ENCODE measurements at regions not wholly inside any gene's neighbourhood (a gene's known extent, or its start where the extent isn't known, plus 50 kb on each side); places are given as distances from the start of the nearest gene placed in this dataset.

DNA sequence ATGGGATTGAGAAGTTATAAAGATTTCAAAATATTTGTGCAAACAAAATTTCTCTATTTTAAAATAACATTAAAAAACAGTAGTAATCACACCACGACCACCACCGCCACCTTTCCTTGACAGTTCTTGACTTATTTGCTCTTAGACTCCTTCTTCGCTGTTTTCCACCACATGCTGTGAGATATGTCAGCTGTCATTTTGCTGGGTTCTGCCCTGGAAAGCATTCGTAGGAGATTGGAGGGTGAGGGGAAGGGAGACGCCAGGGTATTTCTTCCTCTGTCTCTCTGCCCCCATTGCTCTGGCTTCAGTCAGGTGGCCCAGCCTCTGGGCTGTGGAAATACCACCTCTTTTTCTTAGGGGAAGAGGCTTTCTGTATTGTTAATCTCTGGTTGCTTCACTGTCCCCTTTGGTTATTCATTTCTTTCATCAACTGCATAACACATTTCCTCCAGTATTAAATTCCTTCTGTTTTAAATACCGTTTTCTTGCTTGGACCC lies 186.2 kb downstream of the NEDD1 start:
- no peak overlapping the region for H3K27ac ChIP-seq (ENCODE audit: low read depth, low read length)
- no peaks in the 10 kb centered on the region for H3K27me3 ChIP-seq (ENCODE audit: insufficient read depth, low read length)
- peaks cover 16% of the 10 kb centered on the region; the same call in 1 of the 2 replicates for H3K4me1 ChIP-seq (ENCODE audit: insufficient read depth, low read length)
- 83% methylated on average over 6 of the region's 6 CpGs for WGBS
- H3K9me3 ChIP-seq (ENCODE audit: insufficient read depth, low read depth, low read length), result no peaks in the 10 kb centered on the region
- H3K4me3 ChIP-seq (ENCODE audit: low read length), result no peak overlapping the region
- H3K36me3 ChIP-seq (ENCODE audit: insufficient read depth, low read length), result no peaks in the 10 kb centered on the region
- H3K9ac ChIP-seq (ENCODE audit: low read depth, low read length), result no peak overlapping the region

- peaks cover 6% of the 10 kb centered on the region; the same call in 1 of the 2 replicates for H3K9me3 ChIP-seq (ENCODE audit: insufficient read depth, low read depth, low read length)
- no peaks in the 10 kb centered on the region for H3K36me3 ChIP-seq (ENCODE audit: insufficient read depth, low read length)
- H3K27ac ChIP-seq (ENCODE audit: low read depth, low read length), result no peak overlapping the region
- no peak overlapping the region for H3K9ac ChIP-seq (ENCODE audit: low read depth, low read length)
- WGBS, result 66% methylated on average over 1 of the region's 1 CpG
- H3K27me3 ChIP-seq (ENCODE audit: insufficient read depth, low read length), result no peaks in the 10 kb centered on the region
- no peak overlapping the region for H3K4me3 ChIP-seq (ENCODE audit: low read length)
- H3K4me1 ChIP-seq (ENCODE audit: insufficient read depth, low read length), result peaks cover 16% of the 10 kb centered on the region; the same call in 1 of the 2 replicates
Observed at GRCh38 chr12:97097734-97098133, 190.7 kb downstream of the NEDD1 start.

DNA sequence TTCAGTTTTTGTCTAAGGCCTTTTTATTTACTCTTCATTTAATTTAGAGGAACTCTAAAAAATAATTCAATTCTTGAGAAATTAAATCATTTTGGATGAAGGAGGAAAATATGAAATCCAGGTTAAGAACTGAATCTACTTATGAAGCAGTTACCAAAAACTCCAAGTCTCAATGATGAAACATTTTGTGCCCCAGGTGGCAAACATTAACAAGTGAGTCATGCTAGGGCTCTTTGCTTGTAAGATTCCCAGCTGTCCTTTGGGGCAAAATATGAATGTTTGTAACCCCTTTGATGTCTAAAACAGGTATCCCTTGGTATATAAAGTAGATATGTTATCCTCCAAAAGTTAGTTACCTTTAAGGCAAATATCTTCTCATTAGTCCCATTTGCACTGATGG lies 202.4 kb downstream of the NEDD1 start:
- H3K4me3 ChIP-seq (ENCODE audit: low read length), result no peak overlapping the region
- no peak overlapping the region for H3K27ac ChIP-seq (ENCODE audit: low read depth, low read length)
- H3K9ac ChIP-seq (ENCODE audit: low read depth, low read length), result no peak overlapping the region
- no peaks in the 10 kb centered on the region for H3K4me1 ChIP-seq (ENCODE audit: insufficient read depth, low read length)
- no peaks in the 10 kb centered on the region for H3K27me3 ChIP-seq (ENCODE audit: insufficient read depth, low read length)
- H3K36me3 ChIP-seq (ENCODE audit: insufficient read depth, low read length), result no peaks in the 10 kb centered on the region
- no peaks in the 10 kb centered on the region for H3K9me3 ChIP-seq (ENCODE audit: insufficient read depth, low read depth, low read length)

- 94% methylated on average over 4 of the region's 4 CpGs for WGBS
- Histone ChIP-seq H3K4me1 (ENCODE audit: insufficient read depth, low read length) (no peaks in the 10 kb centered on the region), H3K36me3 (ENCODE audit: insufficient read depth, low read length) (no peaks in the 10 kb centered on the region), H3K4me3 (ENCODE audit: low read length) (no peak overlapping the region), H3K27ac (ENCODE audit: low read depth, low read length) (no peak overlapping the region), H3K9me3 (ENCODE audit: insufficient read depth, low read depth, low read length) (no peaks in the 10 kb centered on the region), H3K27me3 (ENCODE audit: insufficient read depth, low read length) (no peaks in the 10 kb centered on the region), H3K9ac (ENCODE audit: low read depth, low read length) (no peak overlapping the region)
Observed at GRCh38 chr12:97112136-97112535, 205.1 kb downstream of the NEDD1 start.

- WGBS, result 87% methylated on average over 5 of the region's 8 CpGs
- H3K9ac ChIP-seq (ENCODE audit: low read depth, low read length), result no peak overlapping the region
- H3K27me3 ChIP-seq (ENCODE audit: insufficient read depth, low read length), result no peaks in the 10 kb centered on the region
- no peak overlapping the region for H3K4me3 ChIP-seq (ENCODE audit: low read length)
- peaks cover 7% of the 10 kb centered on the region; the same call in 1 of the 2 replicates for H3K4me1 ChIP-seq (ENCODE audit: insufficient read depth, low read length)
- no peaks in the 10 kb centered on the region for H3K36me3 ChIP-seq (ENCODE audit: insufficient read depth, low read length)
- no peak overlapping the region for H3K27ac ChIP-seq (ENCODE audit: low read depth, low read length)
- no peaks in the 10 kb centered on the region for H3K9me3 ChIP-seq (ENCODE audit: insufficient read depth, low read depth, low read length)
Observed at GRCh38 chr12:97118796-97119375, 211.8 kb downstream of the NEDD1 start.

GRCh38 chr12:97127061-97127460 lies 220.0 kb downstream of the NEDD1 start:
- Histone ChIP-seq H3K27ac (ENCODE audit: low read depth, low read length) (no peak overlapping the region), H3K9ac (ENCODE audit: low read depth, low read length) (no peak overlapping the region; the same call in 1 of the 2 replicates), H3K4me3 (ENCODE audit: low read length) (no peak overlapping the region), H3K9me3 (ENCODE audit: insufficient read depth, low read depth, low read length) (peaks cover 9% of the 10 kb centered on the region), H3K27me3 (ENCODE audit: insufficient read depth, low read length) (no peaks in the 10 kb centered on the region), H3K36me3 (ENCODE audit: insufficient read depth, low read length) (no peaks in the 10 kb centered on the region), H3K4me1 (ENCODE audit: insufficient read depth, low read length) (peaks cover 34% of the 10 kb centered on the region)
- WGBS, result 58% methylated on average over 2 of the region's 2 CpGs

DNA sequence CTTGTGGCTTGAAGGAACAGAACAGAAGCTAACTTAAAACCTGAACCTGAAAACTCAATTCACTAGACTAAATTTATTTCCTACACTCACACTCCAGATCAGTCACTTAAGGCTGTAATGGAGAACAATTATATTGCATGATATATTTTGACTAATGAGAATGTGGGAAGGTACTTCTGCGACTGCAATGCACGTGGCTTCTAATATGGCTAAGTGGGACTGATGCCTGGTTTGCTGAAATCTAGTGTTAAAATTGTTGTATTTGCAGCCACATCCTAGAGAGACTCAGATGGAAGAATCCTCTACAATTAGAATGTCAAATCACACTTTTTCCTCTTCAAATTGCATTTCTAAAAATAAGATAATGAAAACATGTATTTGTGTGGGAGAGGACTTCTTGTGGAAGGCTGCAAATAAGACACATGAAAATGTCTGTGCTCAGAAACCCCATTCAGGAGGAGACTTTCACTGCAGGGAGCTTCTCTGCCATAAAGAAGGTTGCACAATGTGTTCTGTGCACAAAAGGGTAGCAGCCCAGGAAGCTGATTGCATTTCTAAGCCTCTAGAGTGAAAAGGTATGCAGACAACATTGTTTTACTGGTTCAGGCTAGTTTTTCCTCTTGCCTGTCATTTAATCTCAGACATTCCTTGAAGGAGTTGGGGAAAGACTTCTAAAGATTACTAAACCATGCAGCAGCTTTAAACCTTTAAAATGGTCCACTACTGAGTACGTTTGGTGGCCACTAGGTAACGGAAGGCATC lies 224.3 kb downstream of the NEDD1 start:
- WGBS, result 8% methylated on average over 4 of the region's 4 CpGs
- Histone ChIP-seq H3K27ac (ENCODE audit: low read depth, low read length) (peak overlapping the region; percentile 95), H3K9ac (ENCODE audit: low read depth, low read length) (peak overlapping the region; percentile 68), H3K4me3 (ENCODE audit: low read length) (peak overlapping the region; percentile 6), H3K4me1 (ENCODE audit: insufficient read depth, low read length) (peaks cover 53% of the 10 kb centered on the region), H3K36me3 (ENCODE audit: insufficient read depth, low read length) (no peaks in the 10 kb centered on the region), H3K9me3 (ENCODE audit: insufficient read depth, low read depth, low read length) (peaks cover 9% of the 10 kb centered on the region), H3K27me3 (ENCODE audit: insufficient read depth, low read length) (no peaks in the 10 kb centered on the region)

GRCh38 chr12:97132270-97132669 lies 225.2 kb downstream of the NEDD1 start:
- peak overlapping the region; percentile 95 for H3K27ac ChIP-seq (ENCODE audit: low read depth, low read length)
- peak overlapping the region; percentile 6 for H3K4me3 ChIP-seq (ENCODE audit: low read length)
- H3K36me3 ChIP-seq (ENCODE audit: insufficient read depth, low read length), result no peaks in the 10 kb centered on the region
- H3K27me3 ChIP-seq (ENCODE audit: insufficient read depth, low read length), result no peaks in the 10 kb centered on the region
- peaks cover 52% of the 10 kb centered on the region for H3K4me1 ChIP-seq (ENCODE audit: insufficient read depth, low read length)
- 14% methylated on average over 1 of the region's 2 CpGs for WGBS
- H3K9ac ChIP-seq (ENCODE audit: low read depth, low read length), result peak overlapping the region; percentile 57; the same call in 1 of the 2 replicates
- H3K9me3 ChIP-seq (ENCODE audit: insufficient read depth, low read depth, low read length), result peaks cover 9% of the 10 kb centered on the region

GRCh38 chr12:97134495-97134894 lies 227.4 kb downstream of the NEDD1 start:
- Histone ChIP-seq H3K4me3 (ENCODE audit: low read length) (no peak overlapping the region), H3K4me1 (ENCODE audit: insufficient read depth, low read length) (peaks cover 41% of the 10 kb centered on the region), H3K27ac (ENCODE audit: low read depth, low read length) (no peak overlapping the region), H3K9ac (ENCODE audit: low read depth, low read length) (no peak overlapping the region), H3K36me3 (ENCODE audit: insufficient read depth, low read length) (no peaks in the 10 kb centered on the region), H3K27me3 (ENCODE audit: insufficient read depth, low read length) (no peaks in the 10 kb centered on the region), H3K9me3 (ENCODE audit: insufficient read depth, low read depth, low read length) (peaks cover 1% of the 10 kb centered on the region)
- 84% methylated on average over 1 of the region's 1 CpG for WGBS

DNA sequence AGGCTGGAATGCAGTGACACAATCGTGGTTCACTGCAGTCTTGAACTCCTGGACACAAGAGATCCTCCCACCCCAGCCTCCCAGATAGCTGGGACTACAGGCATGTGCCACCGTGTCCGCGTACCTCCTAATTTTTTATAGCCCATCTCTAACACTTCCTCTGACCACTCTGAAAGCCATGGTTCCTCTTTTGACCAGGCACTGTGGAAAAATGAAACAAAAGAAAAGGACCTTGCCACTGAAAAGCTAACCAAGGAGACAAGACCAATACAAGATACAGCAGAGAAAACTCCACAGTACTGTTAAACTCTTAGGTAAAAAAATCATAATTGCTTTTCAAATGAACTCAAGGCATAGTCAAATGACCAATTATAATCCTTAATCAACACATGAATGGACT lies 233.3 kb downstream of the NEDD1 start:
- no peaks in the 10 kb centered on the region for H3K27me3 ChIP-seq (ENCODE audit: insufficient read depth, low read length)
- no peak overlapping the region for H3K27ac ChIP-seq (ENCODE audit: low read depth, low read length)
- no peaks in the 10 kb centered on the region for H3K36me3 ChIP-seq (ENCODE audit: insufficient read depth, low read length)
- 93% methylated on average over 4 of the region's 4 CpGs for WGBS
- peaks cover 23% of the 10 kb centered on the region for H3K4me1 ChIP-seq (ENCODE audit: insufficient read depth, low read length)
- no peak overlapping the region for H3K4me3 ChIP-seq (ENCODE audit: low read length)
- no peaks in the 10 kb centered on the region for H3K9me3 ChIP-seq (ENCODE audit: insufficient read depth, low read depth, low read length)
- H3K9ac ChIP-seq (ENCODE audit: low read depth, low read length), result no peak overlapping the region

GRCh38 chr12:97142737-97143410 lies 235.8 kb downstream of the NEDD1 start:
- Histone ChIP-seq H3K4me3 (ENCODE audit: low read length) (no peak overlapping the region), H3K9me3 (ENCODE audit: insufficient read depth, low read depth, low read length) (no peaks in the 10 kb centered on the region), H3K27me3 (ENCODE audit: insufficient read depth, low read length) (no peaks in the 10 kb centered on the region), H3K36me3 (ENCODE audit: insufficient read depth, low read length) (no peaks in the 10 kb centered on the region), H3K27ac (ENCODE audit: low read depth, low read length) (peak overlapping the region; percentile 47; the same call in 1 of the 2 replicates), H3K4me1 (ENCODE audit: insufficient read depth, low read length) (peaks cover 19% of the 10 kb centered on the region), H3K9ac (ENCODE audit: low read depth, low read length) (peak overlapping the region; percentile 1; the same call in 1 of the 2 replicates)
- WGBS, result 86% methylated on average over 6 of the region's 6 CpGs

Data from HUES64 (cell line).